ENCODE measurements at regions not wholly inside any gene's neighbourhood (a gene's known extent, or its start where the extent isn't known, plus 50 kb on each side); places are given as distances from the start of the nearest gene placed in this dataset.

DNA sequence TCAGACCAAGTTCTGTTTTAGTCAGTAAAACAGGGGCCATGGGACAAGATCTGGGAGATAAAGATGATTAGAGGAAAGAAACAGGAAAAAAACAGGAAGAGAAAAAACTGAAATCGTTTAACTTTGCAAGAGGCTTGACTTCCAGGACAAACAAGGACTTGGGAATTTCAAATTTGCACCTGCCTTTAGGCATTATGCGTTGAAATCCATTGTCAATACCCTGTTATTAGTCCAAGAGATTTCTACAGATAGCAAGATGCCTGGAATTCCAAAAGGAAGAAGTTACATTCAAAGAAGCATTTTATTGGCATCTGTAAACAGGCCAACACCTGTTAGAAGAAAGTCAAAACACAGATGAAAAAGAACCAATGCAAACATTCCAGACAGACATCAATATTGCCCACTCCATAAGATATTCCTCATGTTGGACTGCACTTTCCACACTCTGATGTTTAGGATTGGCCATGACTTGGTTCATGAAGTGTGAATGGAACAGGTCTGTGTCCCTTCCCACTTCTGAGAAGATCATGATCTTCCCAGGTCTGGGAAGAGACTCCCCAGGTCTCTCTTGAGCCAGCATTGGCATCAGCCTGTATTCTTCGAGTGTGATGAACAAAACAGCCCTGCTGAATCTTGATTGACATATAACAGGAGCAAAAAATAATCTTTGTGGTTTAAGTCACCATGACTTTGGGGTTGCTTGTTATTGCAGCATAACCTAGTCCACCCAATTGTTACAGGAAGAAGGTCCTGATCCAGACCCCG, 181.4 kb upstream of the FN1 start:
- no peak overlapping the region for H3K4me3 ChIP-seq
- FAIRE-seq (no peak), DNase-seq (ENCODE audit: low read depth, low spot score) (no peak), ATAC-seq (no peak)
- H3K79me2 ChIP-seq (ENCODE audit: control insufficient read depth, insufficient read depth, low read length): no peaks in the 10 kb centered on the region
- RAD21 ChIA-PET (ENCODE audit: unreplicated experiment): no interaction called here
- BruUV-seq (replicated peaks): no TSS peak
- in situ Hi-C loops (cut with MboI): no loop called here
- WGBS (ENCODE audit: insufficient coverage, insufficient replicate concordance, low lambda C conversion rate, missing lambda C conversion rate): 2% methylated on average over 4 of the region's 4 CpGs
- H3K27ac ChIP-seq (ENCODE audit: control insufficient read depth, insufficient read depth): no peak overlapping the region
- no peak overlapping the region for H3K4me2 ChIP-seq (ENCODE audit: control insufficient read depth, insufficient read depth)
- H3K36me3 ChIP-seq (ENCODE audit: control insufficient read depth in 2 of 2, insufficient read depth in 2 of 2, low read length in 1 of 2): no peaks in the 10 kb centered on the region
- SMC1A ChIA-PET (ENCODE audit: uncharacterized antibody, unreplicated experiment): interaction anchor here (1.5 to 3.1 kb wide), 3 partner anchors 12 to 234 kb away, joined by 3 to 23 read pairs (median 3); no protein-coding TSS in a partner anchor
- H3K9ac ChIP-seq (ENCODE audit: control insufficient read depth, insufficient read depth, low read length): no peak overlapping the region
- H3K9me3 ChIP-seq (replicated peaks; ENCODE audit: control insufficient read depth, insufficient read depth, low read length): no peaks in the 10 kb centered on the region; the same call in 2 of the 3 replicates
- CTCF ChIA-PET: no interaction called here
- TF ChIP-seq SREBF2 (IDR thresholded peaks at IDR 0.05; ENCODE audit: low read length) (no peak), POLR2AphosphoS5 (IDR thresholded peaks at IDR 0.05; ENCODE audit: low read length) (no peak), FOS (IDR thresholded peaks at IDR 0.05; ENCODE audit: borderline replicate concordance, extremely low read depth, insufficient read length) (no peak), WRNIP1 (IDR thresholded peaks at IDR 0.05; ENCODE audit: borderline replicate concordance, low read depth, low read length) (no peak), ZNF207 (IDR thresholded peaks at IDR 0.05; ENCODE audit: borderline replicate concordance) (no peak), JUNB (IDR thresholded peaks at IDR 0.05) (no peak), SMC3 (IDR thresholded peaks at IDR 0.05; ENCODE audit: borderline replicate concordance, low read length) (no peak), FOXK2 (IDR thresholded peaks at IDR 0.05) (no peak), HDAC2 (IDR thresholded peaks at IDR 0.05) (no peak)
- TF ChIP-seq, protein P1, sequence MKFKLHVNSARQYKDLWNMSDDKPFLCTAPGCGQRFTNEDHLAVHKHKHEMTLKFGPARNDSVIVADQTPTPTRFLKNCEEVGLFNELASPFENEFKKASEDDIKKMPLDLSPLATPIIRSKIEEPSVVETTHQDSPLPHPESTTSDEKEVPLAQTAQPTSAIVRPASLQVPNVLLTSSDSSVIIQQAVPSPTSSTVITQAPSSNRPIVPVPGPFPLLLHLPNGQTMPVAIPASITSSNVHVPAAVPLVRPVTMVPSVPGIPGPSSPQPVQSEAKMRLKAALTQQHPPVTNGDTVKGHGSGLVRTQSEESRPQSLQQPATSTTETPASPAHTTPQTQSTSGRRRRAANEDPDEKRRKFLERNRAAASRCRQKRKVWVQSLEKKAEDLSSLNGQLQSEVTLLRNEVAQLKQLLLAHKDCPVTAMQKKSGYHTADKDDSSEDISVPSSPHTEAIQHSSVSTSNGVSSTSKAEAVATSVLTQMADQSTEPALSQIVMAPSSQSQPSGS (IDR thresholded peaks at IDR 0.05; ENCODE audit: low read length): no peak
- TF ChIP-seq, protein P2, sequence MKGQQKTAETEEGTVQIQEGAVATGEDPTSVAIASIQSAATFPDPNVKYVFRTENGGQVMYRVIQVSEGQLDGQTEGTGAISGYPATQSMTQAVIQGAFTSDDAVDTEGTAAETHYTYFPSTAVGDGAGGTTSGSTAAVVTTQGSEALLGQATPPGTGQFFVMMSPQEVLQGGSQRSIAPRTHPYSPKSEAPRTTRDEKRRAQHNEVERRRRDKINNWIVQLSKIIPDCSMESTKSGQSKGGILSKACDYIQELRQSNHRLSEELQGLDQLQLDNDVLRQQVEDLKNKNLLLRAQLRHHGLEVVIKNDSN (IDR thresholded peaks at IDR 0.05; ENCODE audit: borderline replicate concordance, extremely low read length, insufficient read depth, low read depth, low read length): no peak
- TF ChIP-seq, protein P3, sequence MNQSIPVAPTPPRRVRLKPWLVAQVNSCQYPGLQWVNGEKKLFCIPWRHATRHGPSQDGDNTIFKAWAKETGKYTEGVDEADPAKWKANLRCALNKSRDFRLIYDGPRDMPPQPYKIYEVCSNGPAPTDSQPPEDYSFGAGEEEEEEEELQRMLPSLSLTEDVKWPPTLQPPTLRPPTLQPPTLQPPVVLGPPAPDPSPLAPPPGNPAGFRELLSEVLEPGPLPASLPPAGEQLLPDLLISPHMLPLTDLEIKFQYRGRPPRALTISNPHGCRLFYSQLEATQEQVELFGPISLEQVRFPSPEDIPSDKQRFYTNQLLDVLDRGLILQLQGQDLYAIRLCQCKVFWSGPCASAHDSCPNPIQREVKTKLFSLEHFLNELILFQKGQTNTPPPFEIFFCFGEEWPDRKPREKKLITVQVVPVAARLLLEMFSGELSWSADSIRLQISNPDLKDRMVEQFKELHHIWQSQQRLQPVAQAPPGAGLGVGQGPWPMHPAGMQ (IDR thresholded peaks at IDR 0.05; ENCODE audit: borderline replicate concordance): no peak
- TF ChIP-seq, protein P4, sequence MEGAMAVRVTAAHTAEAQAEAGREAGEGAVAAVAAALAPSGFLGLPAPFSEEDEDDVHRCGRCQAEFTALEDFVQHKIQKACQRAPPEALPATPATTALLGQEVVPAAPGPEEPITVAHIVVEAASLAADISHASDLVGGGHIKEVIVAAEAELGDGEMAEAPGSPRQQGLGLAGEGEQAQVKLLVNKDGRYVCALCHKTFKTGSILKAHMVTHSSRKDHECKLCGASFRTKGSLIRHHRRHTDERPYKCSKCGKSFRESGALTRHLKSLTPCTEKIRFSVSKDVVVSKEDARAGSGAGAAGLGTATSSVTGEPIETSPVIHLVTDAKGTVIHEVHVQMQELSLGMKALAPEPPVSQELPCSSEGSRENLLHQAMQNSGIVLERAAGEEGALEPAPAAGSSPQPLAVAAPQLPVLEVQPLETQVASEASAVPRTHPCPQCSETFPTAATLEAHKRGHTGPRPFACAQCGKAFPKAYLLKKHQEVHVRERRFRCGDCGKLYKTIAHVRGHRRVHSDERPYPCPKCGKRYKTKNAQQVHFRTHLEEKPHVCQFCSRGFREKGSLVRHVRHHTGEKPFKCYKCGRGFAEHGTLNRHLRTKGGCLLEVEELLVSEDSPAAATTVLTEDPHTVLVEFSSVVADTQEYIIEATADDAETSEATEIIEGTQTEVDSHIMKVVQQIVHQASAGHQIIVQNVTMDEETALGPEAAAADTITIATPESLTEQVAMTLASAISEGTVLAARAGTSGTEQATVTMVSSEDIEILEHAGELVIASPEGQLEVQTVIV (IDR thresholded peaks at IDR 0.05; ENCODE audit: borderline replicate concordance, partially characterized antibody): no peak
- intact Hi-C loops (cut with micrococcal nuclease; ENCODE audit: unreplicated experiment): loop anchor here (5.0 kb wide), 2 partner anchors 65 to 300 kb away; no protein-coding TSS in a partner anchor
- H3K27me3 ChIP-seq (replicated peaks in 1 of 2; ENCODE audit: control insufficient read depth in 2 of 2, insufficient read depth in 2 of 2, low read length in 1 of 2): no peaks in the 10 kb centered on the region
- no peaks in the 10 kb centered on the region for H4K20me1 ChIP-seq (ENCODE audit: control insufficient read depth, insufficient read depth)
- H2AFZ ChIP-seq (ENCODE audit: control insufficient read depth, low read depth, low read length): no peak overlapping the region
- H3K4me1 ChIP-seq (ENCODE audit: control insufficient read depth, insufficient read depth, low read length): 0 out of 2 replicates have a peak, but pooled peaks cover 3% of the 10 kb centered on the region
- POLR2A ChIA-PET: no interaction called here
